ENCODE measurements at regions not wholly inside any gene's neighbourhood (a gene's known extent, or its start where the extent isn't known, plus 50 kb on each side); places are given as distances from the start of the nearest gene placed in this dataset.

DNA sequence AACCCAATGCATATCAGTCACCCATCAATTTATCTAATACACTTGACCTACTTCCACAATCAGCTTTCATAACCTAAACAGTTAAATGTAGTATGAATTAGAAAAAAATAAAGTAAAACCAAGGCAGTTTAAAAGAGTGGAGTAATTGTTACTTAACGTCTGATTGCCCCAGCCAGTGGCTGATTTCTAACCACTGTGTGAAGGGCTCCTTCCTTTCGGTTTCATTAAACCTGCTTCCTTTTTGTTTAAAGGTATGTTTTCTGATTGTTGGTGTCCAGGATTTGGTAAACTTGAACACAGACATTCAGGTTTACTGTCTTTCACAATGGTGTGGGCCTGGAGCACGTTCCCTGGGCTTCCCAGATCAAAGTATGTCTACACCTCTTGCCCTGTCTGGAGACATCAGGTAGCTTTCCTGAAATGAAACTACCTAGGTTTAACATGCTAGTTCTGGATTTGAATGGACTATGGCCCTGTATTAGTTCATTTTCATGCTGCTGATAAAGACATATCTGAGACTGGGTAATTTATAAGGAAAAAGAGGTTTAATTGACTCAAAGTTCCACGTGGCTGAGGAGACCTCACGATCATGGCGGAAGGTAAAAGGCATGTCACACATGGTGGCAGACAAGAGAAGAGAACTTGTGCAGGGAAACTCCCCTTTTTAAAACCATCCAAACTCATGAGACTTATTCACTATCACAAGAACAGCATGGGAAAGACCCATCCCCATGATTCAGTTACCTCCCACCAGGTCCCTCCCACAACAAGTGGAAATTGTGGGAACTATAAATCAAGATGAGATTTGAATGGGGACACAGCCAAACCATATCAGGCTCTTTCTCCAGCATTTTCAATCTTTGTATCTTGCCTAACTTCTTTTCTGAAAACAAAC is 605.2 kb upstream of the ID2 start:
- H3K4me3 ChIP-seq (ENCODE audit: insufficient read depth, low read depth, low read length, poor library complexity, severe bottlenecking), result no peak overlapping the region
- no peaks in the 10 kb centered on the region for H3K27me3 ChIP-seq (replicated peaks; ENCODE audit: control insufficient read depth, insufficient read depth, low read length, poor library complexity, severe bottlenecking)
- H3K9me3 ChIP-seq (ENCODE audit: control insufficient read depth, low read length), result no peaks in the 10 kb centered on the region
- no peak for DNase-seq
- no peaks in the 10 kb centered on the region for H3K36me3 ChIP-seq (ENCODE audit: control insufficient read depth, insufficient read depth, low read length)
- H3K27ac ChIP-seq (ENCODE audit: insufficient read depth, low read length, poor library complexity, severe bottlenecking), result no peak overlapping the region
- no peaks in the 10 kb centered on the region for H3K4me1 ChIP-seq (ENCODE audit: control insufficient read depth, insufficient read depth, low read length, poor library complexity, severe bottlenecking)

DNA sequence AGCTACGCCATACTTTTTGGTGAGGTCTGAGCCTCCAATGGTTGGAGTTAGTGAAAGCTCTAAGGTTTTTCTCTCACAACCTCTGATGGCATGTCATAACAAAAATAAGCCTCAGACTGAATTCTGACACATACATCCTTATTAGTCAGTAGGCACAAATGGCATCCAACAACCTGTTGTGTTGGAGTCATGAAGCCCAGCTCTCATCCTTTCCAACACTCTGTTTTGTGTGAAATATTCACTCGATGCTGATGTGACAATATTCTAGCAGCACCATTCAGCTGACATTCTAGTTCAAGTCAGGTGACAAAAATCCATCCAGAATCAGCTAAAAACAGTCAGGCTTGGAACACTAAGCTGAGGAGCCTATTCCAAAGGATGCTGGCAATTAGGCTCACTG is 603.2 kb upstream of the ID2 start:
- Histone ChIP-seq H3K4me3 (ENCODE audit: insufficient read depth, low read depth, low read length, poor library complexity, severe bottlenecking) (no peak overlapping the region), H3K36me3 (ENCODE audit: control insufficient read depth, insufficient read depth, low read length) (no peaks in the 10 kb centered on the region)
- DNase-seq, result no peak

DNA sequence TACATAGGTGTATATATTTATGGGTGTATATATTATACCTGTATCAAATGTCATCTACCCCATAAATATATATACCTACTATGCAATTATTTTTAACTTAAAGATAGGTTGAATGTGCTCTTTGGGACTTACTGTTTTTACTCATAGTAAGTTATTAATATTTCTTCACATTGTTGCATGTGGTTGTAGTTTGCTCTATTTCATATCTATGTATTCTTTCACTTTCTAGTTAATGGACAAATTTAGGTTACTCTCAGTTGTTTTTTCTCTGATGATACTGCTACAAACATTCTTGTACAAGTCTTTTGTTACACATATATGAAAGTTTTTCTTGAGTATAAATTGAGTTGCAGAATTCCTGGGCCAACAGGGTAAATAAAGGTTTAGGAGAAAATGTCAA is 601.8 kb upstream of the ID2 start:
- H3K9me3 ChIP-seq (ENCODE audit: control insufficient read depth, low read length), result no peaks in the 10 kb centered on the region
- H3K27me3 ChIP-seq (replicated peaks; ENCODE audit: control insufficient read depth, insufficient read depth, low read length, poor library complexity, severe bottlenecking), result no peaks in the 10 kb centered on the region
- H3K27ac ChIP-seq (ENCODE audit: insufficient read depth, low read length, poor library complexity, severe bottlenecking), result no peak overlapping the region
- H3K4me3 ChIP-seq (ENCODE audit: insufficient read depth, low read depth, low read length, poor library complexity, severe bottlenecking), result no peak overlapping the region
- H3K4me1 ChIP-seq (ENCODE audit: control insufficient read depth, insufficient read depth, low read length, poor library complexity, severe bottlenecking), result no peaks in the 10 kb centered on the region
- DNase-seq, result no peak
- H3K36me3 ChIP-seq (ENCODE audit: control insufficient read depth, insufficient read depth, low read length), result no peaks in the 10 kb centered on the region

More for the DNA sequence above, 603.2 kb upstream of the ID2 start:
- Histone ChIP-seq H3K27ac (ENCODE audit: insufficient read depth, low read length, poor library complexity, severe bottlenecking) (no peak overlapping the region), H3K27me3 (replicated peaks; ENCODE audit: control insufficient read depth, insufficient read depth, low read length, poor library complexity, severe bottlenecking) (no peaks in the 10 kb centered on the region), H3K4me1 (ENCODE audit: control insufficient read depth, insufficient read depth, low read length, poor library complexity, severe bottlenecking) (no peaks in the 10 kb centered on the region), H3K9me3 (ENCODE audit: control insufficient read depth, low read length) (no peaks in the 10 kb centered on the region)

DNA sequence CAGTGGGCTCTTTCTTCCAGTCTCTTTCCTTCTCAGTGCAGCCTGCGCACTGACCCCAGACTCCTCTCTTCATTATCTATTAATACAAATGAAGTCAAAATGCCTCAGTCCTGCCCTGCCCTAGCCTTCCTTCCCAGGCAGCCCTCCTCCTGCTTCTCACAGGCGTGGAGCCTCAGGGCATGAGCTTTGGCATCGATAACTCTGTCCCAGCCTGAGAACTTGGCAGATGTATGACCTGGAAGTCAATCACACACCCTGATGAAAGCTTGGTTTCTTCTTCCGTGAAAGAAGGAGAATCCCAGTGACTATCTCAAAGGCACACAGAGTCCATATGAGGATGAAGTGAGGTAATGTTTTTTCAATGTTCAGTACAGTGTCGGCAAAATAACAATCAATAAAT is 600.7 kb upstream of the ID2 start:
- H3K27me3 ChIP-seq (replicated peaks; ENCODE audit: control insufficient read depth, insufficient read depth, low read length, poor library complexity, severe bottlenecking), result no peaks in the 10 kb centered on the region
- no peak overlapping the region for H3K27ac ChIP-seq (ENCODE audit: insufficient read depth, low read length, poor library complexity, severe bottlenecking)
- no peaks in the 10 kb centered on the region for H3K36me3 ChIP-seq (ENCODE audit: control insufficient read depth, insufficient read depth, low read length)
- no peaks in the 10 kb centered on the region for H3K4me1 ChIP-seq (ENCODE audit: control insufficient read depth, insufficient read depth, low read length, poor library complexity, severe bottlenecking)
- H3K4me3 ChIP-seq (ENCODE audit: insufficient read depth, low read depth, low read length, poor library complexity, severe bottlenecking), result no peak overlapping the region
- no peaks in the 10 kb centered on the region for H3K9me3 ChIP-seq (ENCODE audit: control insufficient read depth, low read length)
- no peak for DNase-seq

DNA sequence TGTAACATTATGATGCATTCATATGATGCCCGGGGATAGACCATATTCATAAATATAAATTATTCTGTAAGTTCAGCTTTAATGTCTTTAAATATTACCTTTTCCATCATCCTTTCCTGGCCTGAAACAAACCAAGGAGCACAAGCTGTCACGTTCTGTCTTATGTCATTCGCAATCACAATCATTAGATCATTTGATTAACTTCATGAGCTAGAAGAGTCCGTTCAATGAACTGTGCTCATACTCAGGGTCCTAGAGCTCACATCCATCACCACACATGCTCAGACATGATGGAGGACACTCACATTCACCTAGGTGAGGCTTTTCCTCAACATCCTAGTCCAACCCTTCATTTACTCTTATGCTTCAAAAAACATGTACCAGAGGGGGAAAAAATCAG is 599.0 kb upstream of the ID2 start:
- H3K27me3 ChIP-seq (replicated peaks; ENCODE audit: control insufficient read depth, insufficient read depth, low read length, poor library complexity, severe bottlenecking), result no peaks in the 10 kb centered on the region
- H3K9me3 ChIP-seq (ENCODE audit: control insufficient read depth, low read length), result no peaks in the 10 kb centered on the region
- no peaks in the 10 kb centered on the region for H3K4me1 ChIP-seq (ENCODE audit: control insufficient read depth, insufficient read depth, low read length, poor library complexity, severe bottlenecking)
- no peaks in the 10 kb centered on the region for H3K36me3 ChIP-seq (ENCODE audit: control insufficient read depth, insufficient read depth, low read length)
- no peak overlapping the region for H3K27ac ChIP-seq (ENCODE audit: insufficient read depth, low read length, poor library complexity, severe bottlenecking)
- no peak for DNase-seq
- no peak overlapping the region for H3K4me3 ChIP-seq (ENCODE audit: insufficient read depth, low read depth, low read length, poor library complexity, severe bottlenecking)

DNA sequence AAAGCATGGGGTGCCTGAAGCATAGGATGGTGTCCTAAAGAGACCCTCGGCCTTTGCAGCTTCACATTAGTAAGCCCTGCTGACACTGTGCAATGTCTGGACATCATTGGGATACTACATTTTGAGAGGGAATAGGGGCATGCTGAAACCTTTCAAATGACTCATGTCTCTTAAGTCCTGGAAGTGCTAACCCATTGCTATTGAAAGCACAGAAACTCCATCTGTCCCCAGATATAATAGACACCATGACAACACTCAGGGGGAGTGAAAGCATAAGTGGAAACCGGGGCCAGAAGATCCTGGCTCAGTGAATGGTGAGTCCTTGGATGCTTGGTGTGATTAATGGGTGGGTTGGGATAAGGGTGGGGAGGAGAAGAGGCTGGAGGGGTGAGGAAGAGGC is 595.5 kb upstream of the ID2 start:
- no peak overlapping the region for H3K4me3 ChIP-seq (ENCODE audit: insufficient read depth, low read depth, low read length, poor library complexity, severe bottlenecking)
- no peak overlapping the region for H3K27ac ChIP-seq (ENCODE audit: insufficient read depth, low read length, poor library complexity, severe bottlenecking)
- H3K9me3 ChIP-seq (ENCODE audit: control insufficient read depth, low read length), result no peaks in the 10 kb centered on the region
- no peaks in the 10 kb centered on the region for H3K27me3 ChIP-seq (replicated peaks; ENCODE audit: control insufficient read depth, insufficient read depth, low read length, poor library complexity, severe bottlenecking)
- no peak for DNase-seq
- H3K36me3 ChIP-seq (ENCODE audit: control insufficient read depth, insufficient read depth, low read length), result no peaks in the 10 kb centered on the region
- H3K4me1 ChIP-seq (ENCODE audit: control insufficient read depth, insufficient read depth, low read length, poor library complexity, severe bottlenecking), result no peaks in the 10 kb centered on the region

DNA sequence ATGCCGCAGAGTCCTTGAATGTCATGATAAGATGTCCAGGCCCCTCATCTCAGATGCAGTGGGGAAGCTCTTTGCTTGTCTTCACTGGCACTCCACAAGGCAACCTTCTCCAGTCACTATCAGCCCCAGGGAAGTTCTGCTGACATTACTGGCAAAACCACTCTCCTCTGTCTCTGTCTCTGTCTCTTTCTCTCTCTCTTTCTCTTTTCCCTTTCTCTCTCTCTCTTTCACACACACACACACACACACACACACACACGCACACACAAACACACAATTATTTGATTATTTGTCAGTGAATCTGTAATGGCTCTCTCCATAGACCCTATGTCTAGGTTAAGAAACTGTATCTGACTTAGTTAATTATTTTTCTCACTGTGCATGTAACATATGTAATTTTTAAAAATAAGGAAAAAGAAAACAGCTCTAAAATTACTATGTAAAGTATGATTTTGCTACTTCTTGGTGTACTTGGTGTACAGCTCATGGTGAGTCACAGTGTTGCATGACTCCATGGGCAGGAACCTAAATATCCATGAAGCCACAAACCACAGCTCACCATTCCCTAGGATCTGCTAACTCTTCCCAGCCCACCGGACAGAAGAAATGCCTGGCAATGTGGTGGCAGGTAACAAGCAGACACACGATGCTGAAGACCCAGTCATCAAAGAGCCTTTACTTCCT is 594.9 kb upstream of the ID2 start:
- no peak overlapping the region for H3K27ac ChIP-seq (ENCODE audit: insufficient read depth, low read length, poor library complexity, severe bottlenecking)
- H3K27me3 ChIP-seq (replicated peaks; ENCODE audit: control insufficient read depth, insufficient read depth, low read length, poor library complexity, severe bottlenecking), result no peaks in the 10 kb centered on the region
- H3K4me1 ChIP-seq (ENCODE audit: control insufficient read depth, insufficient read depth, low read length, poor library complexity, severe bottlenecking), result no peaks in the 10 kb centered on the region
- no peaks in the 10 kb centered on the region for H3K9me3 ChIP-seq (ENCODE audit: control insufficient read depth, low read length)
- H3K4me3 ChIP-seq (ENCODE audit: insufficient read depth, low read depth, low read length, poor library complexity, severe bottlenecking), result no peak overlapping the region
- no peak for DNase-seq
- H3K36me3 ChIP-seq (ENCODE audit: control insufficient read depth, insufficient read depth, low read length), result no peaks in the 10 kb centered on the region

DNA sequence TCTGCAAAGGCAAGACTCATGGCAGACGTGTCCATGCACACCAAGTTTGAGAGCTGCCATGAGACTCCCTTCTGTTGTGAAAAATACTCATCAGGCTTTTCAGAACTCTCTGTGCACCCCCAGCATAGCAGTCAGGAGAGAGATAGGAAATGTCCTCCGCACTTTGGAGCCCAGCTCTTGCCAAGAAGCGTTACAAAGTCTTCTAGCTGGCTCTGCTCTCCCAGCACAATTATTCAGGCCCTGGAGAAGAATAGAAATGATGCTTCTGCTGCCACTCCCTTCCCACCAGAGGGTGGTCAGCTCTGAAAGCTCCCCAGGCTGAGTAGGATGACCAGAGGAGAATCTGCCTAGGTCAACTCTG is 594.4 kb upstream of the ID2 start:
- H3K36me3 ChIP-seq (ENCODE audit: control insufficient read depth, insufficient read depth, low read length), result no peaks in the 10 kb centered on the region
- H3K4me3 ChIP-seq (ENCODE audit: insufficient read depth, low read depth, low read length, poor library complexity, severe bottlenecking), result no peak overlapping the region
- no peak overlapping the region for H3K27ac ChIP-seq (ENCODE audit: insufficient read depth, low read length, poor library complexity, severe bottlenecking)
- H3K27me3 ChIP-seq (replicated peaks; ENCODE audit: control insufficient read depth, insufficient read depth, low read length, poor library complexity, severe bottlenecking), result no peaks in the 10 kb centered on the region
- DNase-seq, result no peak
- no peaks in the 10 kb centered on the region for H3K4me1 ChIP-seq (ENCODE audit: control insufficient read depth, insufficient read depth, low read length, poor library complexity, severe bottlenecking)
- no peaks in the 10 kb centered on the region for H3K9me3 ChIP-seq (ENCODE audit: control insufficient read depth, low read length)

DNA sequence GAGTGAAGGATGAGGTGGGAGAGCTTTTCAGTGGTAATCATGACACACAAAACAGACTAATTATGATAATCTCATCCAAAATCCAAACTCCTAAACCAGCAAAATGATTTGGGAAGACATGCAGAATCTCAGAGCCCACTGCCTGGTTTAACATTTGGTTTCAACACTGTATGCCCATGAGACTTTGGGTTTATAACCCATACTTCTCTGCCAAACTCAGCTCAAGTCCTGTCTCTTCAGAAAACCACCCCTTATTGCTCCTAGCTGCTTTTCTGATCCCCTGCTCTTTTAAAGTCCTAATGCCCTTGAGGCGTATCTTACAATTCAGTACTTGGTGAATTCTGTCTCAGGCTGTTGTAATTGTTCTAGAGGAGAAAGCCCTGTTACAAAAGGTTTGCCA is 593.0 kb upstream of the ID2 start:
- H3K4me3 ChIP-seq (ENCODE audit: insufficient read depth, low read depth, low read length, poor library complexity, severe bottlenecking), result no peak overlapping the region
- no peaks in the 10 kb centered on the region for H3K9me3 ChIP-seq (ENCODE audit: control insufficient read depth, low read length)
- H3K27me3 ChIP-seq (replicated peaks; ENCODE audit: control insufficient read depth, insufficient read depth, low read length, poor library complexity, severe bottlenecking), result no peaks in the 10 kb centered on the region
- no peaks in the 10 kb centered on the region for H3K36me3 ChIP-seq (ENCODE audit: control insufficient read depth, insufficient read depth, low read length)
- H3K4me1 ChIP-seq (ENCODE audit: control insufficient read depth, insufficient read depth, low read length, poor library complexity, severe bottlenecking), result no peaks in the 10 kb centered on the region
- no peak overlapping the region for H3K27ac ChIP-seq (ENCODE audit: insufficient read depth, low read length, poor library complexity, severe bottlenecking)
- DNase-seq, result no peak

DNA sequence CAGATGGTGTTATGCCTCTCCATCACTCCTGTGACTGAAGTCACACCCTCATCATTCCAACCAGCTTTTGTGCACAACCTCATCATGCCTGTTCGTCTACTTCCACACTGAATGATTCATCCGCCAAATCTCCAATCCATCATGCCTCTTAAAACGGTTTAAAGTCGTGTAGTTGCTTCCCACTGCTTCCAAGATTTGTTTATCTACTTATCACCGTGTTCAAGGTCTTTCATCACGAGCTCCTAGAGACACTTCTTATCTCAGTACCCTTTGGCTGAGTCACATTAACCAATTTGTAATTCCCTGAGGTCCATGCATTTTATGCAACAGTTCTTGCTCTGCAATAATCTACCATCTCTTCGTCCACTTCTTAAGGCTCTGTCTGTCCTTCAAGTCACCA is 592.3 kb upstream of the ID2 start:
- H3K36me3 ChIP-seq (ENCODE audit: control insufficient read depth, insufficient read depth, low read length), result no peaks in the 10 kb centered on the region
- no peaks in the 10 kb centered on the region for H3K9me3 ChIP-seq (ENCODE audit: control insufficient read depth, low read length)
- no peaks in the 10 kb centered on the region for H3K27me3 ChIP-seq (replicated peaks; ENCODE audit: control insufficient read depth, insufficient read depth, low read length, poor library complexity, severe bottlenecking)
- no peak overlapping the region for H3K4me3 ChIP-seq (ENCODE audit: insufficient read depth, low read depth, low read length, poor library complexity, severe bottlenecking)
- no peaks in the 10 kb centered on the region for H3K4me1 ChIP-seq (ENCODE audit: control insufficient read depth, insufficient read depth, low read length, poor library complexity, severe bottlenecking)
- no peak for DNase-seq
- no peak overlapping the region for H3K27ac ChIP-seq (ENCODE audit: insufficient read depth, low read length, poor library complexity, severe bottlenecking)

All from effector memory CD4-positive, alpha-beta T cell (primary cell).